ENCODE measurements at regions not wholly inside any gene's neighbourhood (a gene's known extent, or its start where the extent isn't known, plus 50 kb on each side); places are given as distances from the start of the nearest gene placed in this dataset.

DNA sequence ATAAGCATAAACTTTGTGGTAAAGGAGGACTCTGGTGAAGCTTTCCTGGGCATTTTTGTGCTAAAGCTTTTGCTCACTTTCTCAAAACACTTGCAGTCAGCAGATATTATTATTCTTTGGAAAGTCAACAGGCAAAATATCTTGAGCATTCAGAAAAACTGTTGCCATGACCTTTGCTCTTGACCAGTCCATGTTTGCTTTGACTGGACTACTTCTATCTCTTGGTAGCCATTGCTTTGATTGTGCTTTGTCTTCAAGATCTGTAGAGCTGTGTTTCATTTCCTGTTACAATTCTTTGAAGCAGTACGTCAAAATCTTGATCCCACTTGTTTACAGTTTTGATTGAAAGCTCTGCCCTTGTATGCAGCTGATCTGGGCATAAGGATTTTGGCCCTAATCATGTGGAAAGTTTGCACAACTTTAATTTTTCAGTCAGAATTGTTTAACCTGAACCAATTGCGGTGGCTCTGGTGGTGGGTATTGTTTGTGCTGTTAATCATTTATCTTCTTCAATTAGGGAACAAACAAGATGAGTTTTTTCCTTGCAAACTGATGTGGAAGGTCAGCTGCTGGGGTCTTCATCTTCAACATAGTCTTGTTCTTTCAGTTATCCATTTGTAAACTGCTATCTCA is 121.5 kb upstream of the NUDT6 start:
- no peaks in the 10 kb centered on the region for H3K4me1 ChIP-seq
- H3K9me3 ChIP-seq, result peaks cover 0 to 38% (median 22%) of the 10 kb centered on the region in 4 donors
- TF ChIP-seq POLR2A (IDR thresholded peaks at IDR 0.05; ENCODE audit: low read depth) (no peak), POLR2AphosphoS5 (IDR thresholded peaks at IDR 0.05) (no peak), EP300 (IDR thresholded peaks at IDR 0.05) (no peak)
- TF ChIP-seq, protein P1, sequence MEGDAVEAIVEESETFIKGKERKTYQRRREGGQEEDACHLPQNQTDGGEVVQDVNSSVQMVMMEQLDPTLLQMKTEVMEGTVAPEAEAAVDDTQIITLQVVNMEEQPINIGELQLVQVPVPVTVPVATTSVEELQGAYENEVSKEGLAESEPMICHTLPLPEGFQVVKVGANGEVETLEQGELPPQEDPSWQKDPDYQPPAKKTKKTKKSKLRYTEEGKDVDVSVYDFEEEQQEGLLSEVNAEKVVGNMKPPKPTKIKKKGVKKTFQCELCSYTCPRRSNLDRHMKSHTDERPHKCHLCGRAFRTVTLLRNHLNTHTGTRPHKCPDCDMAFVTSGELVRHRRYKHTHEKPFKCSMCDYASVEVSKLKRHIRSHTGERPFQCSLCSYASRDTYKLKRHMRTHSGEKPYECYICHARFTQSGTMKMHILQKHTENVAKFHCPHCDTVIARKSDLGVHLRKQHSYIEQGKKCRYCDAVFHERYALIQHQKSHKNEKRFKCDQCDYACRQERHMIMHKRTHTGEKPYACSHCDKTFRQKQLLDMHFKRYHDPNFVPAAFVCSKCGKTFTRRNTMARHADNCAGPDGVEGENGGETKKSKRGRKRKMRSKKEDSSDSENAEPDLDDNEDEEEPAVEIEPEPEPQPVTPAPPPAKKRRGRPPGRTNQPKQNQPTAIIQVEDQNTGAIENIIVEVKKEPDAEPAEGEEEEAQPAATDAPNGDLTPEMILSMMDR (IDR thresholded peaks at IDR 0.05), result no peak
- no peak overlapping the region for H3K27ac ChIP-seq (replicated peaks in 1 of 4)
- no peak for DNase-seq (ENCODE audit: extremely low spot score)
- intact Hi-C loops (cut with DNase I), result no loop called here
- H3K36me3 ChIP-seq, result peaks cover 0 to 8% (median 0%) of the 10 kb centered on the region in 4 donors
- 40% methylated on average over 2 of the region's 2 CpGs for WGBS
- no peaks in the 10 kb centered on the region for H3K27me3 ChIP-seq
- no peak overlapping the region for H3K4me3 ChIP-seq

- Histone ChIP-seq H3K4me3 (no peak overlapping the region), H3K9me3 (peaks cover 0 to 38% (median 22%) of the 10 kb centered on the region in 4 donors), H3K27ac (replicated peaks in 1 of 4) (no peak overlapping the region), H3K4me1 (no peaks in the 10 kb centered on the region), H3K27me3 (no peaks in the 10 kb centered on the region), H3K36me3 (peaks cover 0 to 8% (median 0%) of the 10 kb centered on the region in 4 donors)
- WGBS, result 96% methylated on average over 3 of the region's 3 CpGs
- intact Hi-C loops (cut with DNase I), result no loop called here
- DNase-seq (ENCODE audit: extremely low spot score), result no peak
- no peak for TF ChIP-seq EP300 (IDR thresholded peaks at IDR 0.05)
- TF ChIP-seq, protein P1 (IDR thresholded peaks at IDR 0.05), result no peak
Observed at GRCh38 chr4:123046096-123046495, 123.7 kb upstream of the NUDT6 start.

DNA sequence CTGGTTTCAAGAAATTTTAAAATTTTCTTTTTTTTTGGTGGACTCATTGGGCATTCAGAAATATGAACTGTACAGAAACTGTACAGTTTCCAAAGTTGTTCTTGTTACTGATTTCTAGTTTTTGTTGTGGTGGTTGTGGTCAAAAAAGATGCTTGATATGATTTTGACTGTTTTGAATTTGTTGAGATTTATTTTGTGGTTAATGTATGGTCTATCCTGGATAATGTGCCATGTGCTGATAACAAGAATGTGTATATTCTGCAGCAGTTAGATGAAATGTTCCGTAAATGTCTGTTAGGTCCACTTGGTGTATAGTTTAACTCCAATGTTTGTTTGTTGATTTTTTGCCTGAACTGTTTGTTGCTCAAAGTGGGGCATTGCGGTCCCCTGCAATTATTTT is 127.6 kb upstream of the NUDT6 start:
- H3K27me3 ChIP-seq, result no peaks in the 10 kb centered on the region
- H3K9me3 ChIP-seq, result peaks cover 0 to 21% (median 16%) of the 10 kb centered on the region in 4 donors
- H3K4me1 ChIP-seq, result no peaks in the 10 kb centered on the region
- DNase-seq (ENCODE audit: extremely low spot score), result no peak
- TF ChIP-seq POLR2AphosphoS5 (IDR thresholded peaks at IDR 0.05) (no peak), POLR2A (IDR thresholded peaks at IDR 0.05; ENCODE audit: low read depth) (no peak), EP300 (IDR thresholded peaks at IDR 0.05) (no peak)
- TF ChIP-seq, protein P1 (IDR thresholded peaks at IDR 0.05), result no peak
- no peak overlapping the region for H3K27ac ChIP-seq (replicated peaks in 1 of 4)
- intact Hi-C loops (cut with DNase I), result no loop called here
- WGBS, result 97% methylated on average over 2 of the region's 2 CpGs
- no peak overlapping the region for H3K4me3 ChIP-seq
- H3K36me3 ChIP-seq, result no peaks in the 10 kb centered on the region

GRCh38 chr4:123052007-123052406 is 129.6 kb upstream of the NUDT6 start:
- no peak for DNase-seq (ENCODE audit: extremely low spot score)
- Histone ChIP-seq H3K9me3 (peaks cover 0 to 21% (median 16%) of the 10 kb centered on the region in 4 donors), H3K4me1 (no peaks in the 10 kb centered on the region), H3K27ac (replicated peaks in 1 of 4) (no peak overlapping the region), H3K36me3 (no peaks in the 10 kb centered on the region), H3K4me3 (no peak overlapping the region), H3K27me3 (no peaks in the 10 kb centered on the region)
- WGBS, result 100% methylated on average over 3 of the region's 3 CpGs
- intact Hi-C loops (cut with DNase I), result no loop called here
- no peak for TF ChIP-seq EP300 (IDR thresholded peaks at IDR 0.05)
- TF ChIP-seq, protein P1 (IDR thresholded peaks at IDR 0.05), result no peak
- TF ChIP-seq POLR2AphosphoS5 (IDR thresholded peaks at IDR 0.05), result no peak
- no peak for TF ChIP-seq POLR2A (IDR thresholded peaks at IDR 0.05; ENCODE audit: low read depth)

GRCh38 chr4:123055943-123056342 is 133.5 kb upstream of the NUDT6 start:
- peaks cover 0 to 13% (median 8%) of the 10 kb centered on the region in 4 donors for H3K9me3 ChIP-seq
- H3K27ac ChIP-seq (replicated peaks in 1 of 4), result no peak overlapping the region
- DNase-seq (ENCODE audit: extremely low spot score), result no peak
- H3K4me3 ChIP-seq, result no peak overlapping the region
- H3K4me1 ChIP-seq, result no peaks in the 10 kb centered on the region
- TF ChIP-seq POLR2A (IDR thresholded peaks at IDR 0.05; ENCODE audit: low read depth), result no peak
- no peak for TF ChIP-seq EP300 (IDR thresholded peaks at IDR 0.05)
- TF ChIP-seq, protein P1 (IDR thresholded peaks at IDR 0.05), result no peak
- TF ChIP-seq POLR2AphosphoS5 (IDR thresholded peaks at IDR 0.05), result no peak
- H3K27me3 ChIP-seq, result no peaks in the 10 kb centered on the region
- peaks cover 0 to 9% (median 6%) of the 10 kb centered on the region in 4 donors for H3K36me3 ChIP-seq
- intact Hi-C loops (cut with DNase I), result no loop called here

All from esophagus muscularis mucosa (tissue), 4 donors.